DND-41 (cell line): ENCODE measurements at regions not wholly inside any gene's neighbourhood (a gene's known extent, or its start where the extent isn't known, plus 50 kb on each side); places are given as distances from the start of the nearest gene placed in this dataset.

Experiments
- CTCF ChIP-seq: IDR thresholded peaks from 2 replicates; pipeline ENCODE4 v1.5.1; 2012; ENCODE audit warnings: borderline replicate concordance, low read length, moderate library complexity, mild to moderate bottlenecking; ENCODE audit not compliant: poor library complexity, severe bottlenecking; ENCODE audit errors: extremely low read depth
- EZH2 ChIP-seq: IDR thresholded peaks from 3 replicates; pipeline ENCODE4 v1.6.1; 2012; ENCODE audit warnings: borderline replicate concordance, low read depth, mild to moderate bottlenecking, moderate library complexity, low read length, inconsistent platforms; ENCODE audit not compliant: severe bottlenecking

GRCh38 chr6:144535630-144536029 lies 250.5 kb downstream of the UTRN start:
- no peak for TF ChIP-seq CTCF
- no peak for TF ChIP-seq EZH2
